AG09319 (cell line): ENCODE measurements at regions not wholly inside any gene's neighbourhood (a gene's known extent, or its start where the extent isn't known, plus 50 kb on each side); places are given as distances from the start of the nearest gene placed in this dataset.
"Not testable (repeated sequence)": the region's sequence is repeated elsewhere in the genome, so short reads cannot be mapped to it uniquely, and the experiment has no call there.

Source experiments
- DNase-seq: peaks from one replicate; pipeline ENCODE4 v3.0.0-alpha.2; 2010; ENCODE audit warnings: low read depth; ENCODE audit errors: extremely low read depth
- TF ChIP-seq, protein P1 (sequence below): IDR thresholded peaks from 2 replicates; pipeline ENCODE4 v1.5.1; 2011; ENCODE audit warnings: low read depth, mild to moderate bottlenecking, inconsistent platforms, low read length, moderate library complexity

DNA sequence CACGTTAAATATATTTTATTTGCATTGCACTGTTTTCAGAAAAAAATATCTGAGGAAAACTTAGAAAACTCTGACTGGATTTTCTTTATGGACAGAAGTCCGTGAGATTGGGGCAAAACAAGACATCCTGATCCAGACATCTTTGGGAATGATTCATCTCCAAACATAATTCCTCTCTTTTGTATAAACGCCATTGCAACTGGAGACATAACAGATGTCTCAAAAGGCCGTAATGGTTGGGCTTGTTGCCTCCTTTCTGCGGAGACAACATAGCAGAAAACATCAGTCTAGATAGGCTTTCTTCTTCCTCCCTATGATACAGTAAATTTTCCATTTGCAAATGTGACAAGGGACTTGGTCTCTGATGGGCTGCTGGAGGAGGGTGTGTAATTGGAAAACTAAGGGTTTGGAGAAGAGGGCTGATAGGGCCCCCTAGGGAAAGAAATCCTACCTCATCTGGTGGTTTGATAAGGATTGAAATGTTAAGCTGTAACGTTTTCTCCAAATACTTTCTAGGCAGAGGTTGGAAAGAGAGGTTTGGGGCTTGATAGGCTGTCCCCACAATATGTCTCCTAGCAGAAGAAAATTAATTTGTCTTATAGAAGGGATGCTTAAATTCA lies 631.5 kb upstream of the ST8SIA4 start:
- TF ChIP-seq, protein P1, sequence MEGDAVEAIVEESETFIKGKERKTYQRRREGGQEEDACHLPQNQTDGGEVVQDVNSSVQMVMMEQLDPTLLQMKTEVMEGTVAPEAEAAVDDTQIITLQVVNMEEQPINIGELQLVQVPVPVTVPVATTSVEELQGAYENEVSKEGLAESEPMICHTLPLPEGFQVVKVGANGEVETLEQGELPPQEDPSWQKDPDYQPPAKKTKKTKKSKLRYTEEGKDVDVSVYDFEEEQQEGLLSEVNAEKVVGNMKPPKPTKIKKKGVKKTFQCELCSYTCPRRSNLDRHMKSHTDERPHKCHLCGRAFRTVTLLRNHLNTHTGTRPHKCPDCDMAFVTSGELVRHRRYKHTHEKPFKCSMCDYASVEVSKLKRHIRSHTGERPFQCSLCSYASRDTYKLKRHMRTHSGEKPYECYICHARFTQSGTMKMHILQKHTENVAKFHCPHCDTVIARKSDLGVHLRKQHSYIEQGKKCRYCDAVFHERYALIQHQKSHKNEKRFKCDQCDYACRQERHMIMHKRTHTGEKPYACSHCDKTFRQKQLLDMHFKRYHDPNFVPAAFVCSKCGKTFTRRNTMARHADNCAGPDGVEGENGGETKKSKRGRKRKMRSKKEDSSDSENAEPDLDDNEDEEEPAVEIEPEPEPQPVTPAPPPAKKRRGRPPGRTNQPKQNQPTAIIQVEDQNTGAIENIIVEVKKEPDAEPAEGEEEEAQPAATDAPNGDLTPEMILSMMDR: no peak
- no peak for DNase-seq

DNA sequence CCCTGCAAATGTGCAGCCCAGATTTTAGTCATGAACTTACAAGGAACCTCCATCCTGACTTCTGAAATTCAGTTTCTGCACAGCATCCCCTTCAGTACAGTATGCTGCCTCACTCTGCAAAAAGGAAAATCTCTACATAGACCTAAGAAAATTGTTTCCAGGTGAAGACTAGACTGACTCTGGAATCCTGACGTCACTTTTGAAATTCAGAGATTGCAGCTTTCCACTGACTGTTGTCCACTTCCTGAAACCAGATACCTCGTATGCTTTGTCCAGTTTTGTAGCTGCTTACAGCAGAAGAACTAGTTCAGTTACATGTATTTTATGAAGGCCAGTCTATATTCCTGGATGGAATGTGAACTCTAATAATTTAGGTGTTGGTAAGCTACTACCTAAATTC lies 629.3 kb upstream of the ST8SIA4 start:
- DNase-seq: no peak
- TF ChIP-seq, protein P1: no peak

DNA sequence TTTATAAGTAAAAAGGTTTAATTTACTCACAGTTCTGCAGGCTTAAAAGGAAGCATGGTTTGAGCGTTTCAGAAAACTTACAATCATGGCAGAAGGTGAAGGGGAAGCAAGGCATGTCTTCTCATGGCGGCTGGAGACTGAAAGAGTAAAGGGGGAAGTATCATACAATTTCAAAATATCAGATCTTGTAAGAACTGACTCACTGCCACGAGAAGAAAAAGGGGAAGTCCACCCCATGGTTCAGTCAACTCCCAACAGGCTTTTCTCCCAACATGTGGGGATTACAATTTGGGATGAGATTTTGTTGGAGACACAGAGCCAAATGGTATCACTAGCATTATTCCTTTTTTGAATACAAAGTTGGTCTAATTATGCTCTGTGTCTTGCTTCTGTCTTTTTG lies 627.9 kb upstream of the ST8SIA4 start:
- TF ChIP-seq, protein P1: no peak
- no peak for DNase-seq

DNA sequence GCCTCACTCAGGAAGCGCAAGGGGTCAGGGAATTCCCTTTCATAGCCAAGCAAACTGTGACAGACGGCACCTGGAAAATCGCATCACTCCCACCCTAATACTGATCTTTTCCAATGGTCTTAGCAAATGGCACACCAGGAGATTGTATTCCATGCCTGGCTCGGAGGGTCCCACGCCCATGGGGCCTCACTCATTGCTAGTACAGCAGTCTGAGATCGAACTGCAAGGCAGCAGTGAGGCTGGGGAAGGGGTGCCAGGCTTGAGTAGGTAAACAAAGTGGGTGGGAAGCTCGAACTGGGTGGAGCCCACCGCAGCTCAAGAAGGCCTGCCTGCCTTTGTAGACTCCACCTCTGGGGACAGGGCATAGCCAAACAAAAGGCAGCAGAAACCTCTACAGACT lies 626.0 kb upstream of the ST8SIA4 start:
- not testable (repeated sequence) for DNase-seq

DNA sequence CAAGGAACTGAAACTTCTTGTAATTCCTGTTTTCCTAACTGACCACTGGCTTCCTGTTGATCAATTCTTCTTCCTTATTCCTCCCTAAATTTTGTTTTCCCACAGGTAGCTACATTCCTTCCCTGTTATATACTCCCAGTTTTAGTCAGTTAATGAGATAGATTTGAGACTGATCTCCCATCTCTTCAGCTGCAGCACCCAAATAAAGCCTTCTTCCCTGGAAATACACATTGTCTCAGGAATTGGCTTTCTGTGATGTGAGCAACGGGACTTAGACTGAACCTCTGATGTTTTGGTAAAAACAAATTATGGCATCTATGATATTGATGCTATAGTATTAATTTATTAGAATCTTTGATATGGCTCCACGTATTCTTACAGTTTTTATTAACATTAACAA lies 617.3 kb upstream of the ST8SIA4 start:
- DNase-seq: no peak
- TF ChIP-seq, protein P1: no peak

DNA sequence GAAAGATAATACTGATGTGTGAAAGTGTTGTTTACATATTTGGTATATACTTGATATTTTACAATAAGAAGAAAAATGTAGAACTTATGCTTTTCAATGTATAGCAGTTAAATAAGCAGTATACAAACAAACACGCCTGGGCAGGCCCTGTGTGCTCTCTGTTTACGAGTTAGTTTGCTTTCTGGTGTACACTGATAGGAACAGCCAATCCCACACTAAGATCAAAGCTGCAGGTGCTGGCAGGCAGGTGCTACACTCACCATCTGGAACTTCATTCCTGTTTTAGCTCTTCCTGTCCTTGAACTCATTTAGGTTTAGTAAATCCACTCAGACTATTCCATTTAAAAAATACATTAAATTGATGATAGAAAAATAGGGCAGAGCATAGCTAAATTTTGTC lies 614.7 kb upstream of the ST8SIA4 start:
- TF ChIP-seq, protein P1: no peak
- no peak for DNase-seq

DNA sequence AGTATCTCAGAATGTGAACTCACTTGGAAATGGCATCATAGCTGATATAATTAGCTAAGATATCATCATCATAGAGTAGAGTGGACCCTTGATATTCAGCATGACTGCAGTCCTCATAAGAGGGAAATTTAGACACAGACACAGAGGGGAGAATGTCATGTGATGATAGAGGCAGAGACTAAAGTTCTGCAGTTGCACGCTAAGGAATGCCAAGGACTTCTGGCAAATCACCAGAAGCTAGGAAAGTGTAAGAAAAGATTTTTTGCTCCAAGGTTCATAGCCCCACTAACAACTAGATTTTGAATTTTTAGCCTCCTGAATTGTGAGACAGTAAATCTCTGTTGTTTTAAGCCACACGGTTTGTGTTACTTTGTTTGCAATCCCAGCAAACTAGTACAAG lies 612.6 kb upstream of the ST8SIA4 start:
- no peak for DNase-seq
- TF ChIP-seq, protein P1: no peak

DNA sequence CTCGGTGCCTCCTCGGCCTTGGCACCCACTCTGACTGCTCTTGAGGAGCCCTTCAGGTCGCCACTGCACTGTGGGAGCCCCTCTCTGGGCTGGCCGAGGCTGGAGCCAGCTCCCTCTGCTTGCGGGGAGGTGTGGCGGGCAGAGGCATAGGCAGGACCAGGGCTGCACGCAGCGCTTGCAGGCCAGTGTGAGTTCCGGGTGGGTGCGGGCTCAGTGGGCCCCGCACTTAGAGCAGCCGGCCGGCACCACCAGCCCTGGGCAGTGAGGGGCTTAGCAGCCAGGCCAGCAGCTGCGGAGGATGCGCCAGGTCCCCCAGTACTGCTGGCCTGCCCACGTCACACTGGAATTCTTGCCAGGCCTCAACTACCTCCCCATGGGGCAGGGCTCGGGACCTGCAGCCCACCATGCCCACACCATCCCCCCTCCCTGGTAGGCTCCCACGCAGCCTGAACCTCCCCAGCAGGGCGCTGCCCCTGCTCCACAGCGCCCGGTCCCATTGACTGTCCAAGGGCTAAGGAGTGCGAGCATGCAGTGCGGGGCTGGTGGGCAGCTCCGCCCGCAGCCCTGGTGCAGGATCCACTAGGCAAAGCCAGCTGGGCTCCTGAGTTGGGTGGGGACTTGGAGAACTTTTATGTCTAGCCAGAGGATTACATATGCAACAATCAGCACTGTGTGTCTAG lies 602.9 kb upstream of the ST8SIA4 start:
- DNase-seq: no peak
- TF ChIP-seq, protein P1: no peak
